Tibial artery (tissue), 4 donors: ENCODE measurements at regions not wholly inside any gene's neighbourhood (a gene's known extent, or its start where the extent isn't known, plus 50 kb on each side); places are given as distances from the start of the nearest gene placed in this dataset.

Source experiments
- DNase-seq, 2 donors: peaks; one replicate each; pipeline ENCODE4 v3.0.0-alpha.2; 2019
- H3K27ac ChIP-seq, 2 donors: fragments of 200-600 bp; sonication (generic) in 1 of 2; 1 replicate in 1 of 2; 2 replicates in 1 of 2; pipeline ENCODE4 v1.5.1; 2018 to 2019; ENCODE audit warnings: mild to moderate bottlenecking in 1 of 2
- H3K27me3 ChIP-seq, 2 donors: fragments of 200-600 bp; sonication (generic) in 1 of 2; one replicate each; pipeline versions ENCODE4 v1.5.1 to v1.6.0; 2016 to 2019
- H3K36me3 ChIP-seq, 3 donors: fragments of 200-600 bp; sonication (generic) in 2 of 3; one replicate each; pipeline ENCODE4 v1.5.1; 2016 to 2019; ENCODE audit warnings: mild to moderate bottlenecking in 2 of 3
- H3K4me1 ChIP-seq, 4 donors: fragments of 200-600 bp; sonication (generic) in 2 of 4; 1 replicate in 3 of 4; 2 replicates in 1 of 4; pipeline ENCODE4 v1.5.1; 2016 to 2019
- H3K4me3 ChIP-seq, 2 donors: fragments of 200-600 bp; sonication (generic) in 1 of 2; 1 replicate in 1 of 2; 2 replicates in 1 of 2; pipeline ENCODE4 v1.5.1; 2018 to 2019; ENCODE audit warnings: mild to moderate bottlenecking in 2 of 2
- H3K9me3 ChIP-seq, 3 donors: fragments of 200-600 bp; sonication (generic) in 1 of 3; one replicate each; pipeline ENCODE4 v1.5.1; 2016 to 2019
- intact Hi-C: fragments of 100-400 bp; cut with DNase I; formaldehyde crosslinking; loops from one replicate; pipeline ENCODE4 v1.15.0; 2023; ENCODE audit warnings: low total_unique reads
- TF ChIP-seq, protein P1 (sequence below), 2 experiments: fragments of 200-600 bp in 1 of 2; fragments of 450-650 bp in 1 of 2; IDR thresholded peaks; one replicate each; pipeline ENCODE4 v1.5.1; 2017 to 2019; ENCODE audit warnings: antibody characterized with exemption in 2 of 2, mild to moderate bottlenecking in 1 of 2, moderate library complexity in 1 of 2

DNA sequence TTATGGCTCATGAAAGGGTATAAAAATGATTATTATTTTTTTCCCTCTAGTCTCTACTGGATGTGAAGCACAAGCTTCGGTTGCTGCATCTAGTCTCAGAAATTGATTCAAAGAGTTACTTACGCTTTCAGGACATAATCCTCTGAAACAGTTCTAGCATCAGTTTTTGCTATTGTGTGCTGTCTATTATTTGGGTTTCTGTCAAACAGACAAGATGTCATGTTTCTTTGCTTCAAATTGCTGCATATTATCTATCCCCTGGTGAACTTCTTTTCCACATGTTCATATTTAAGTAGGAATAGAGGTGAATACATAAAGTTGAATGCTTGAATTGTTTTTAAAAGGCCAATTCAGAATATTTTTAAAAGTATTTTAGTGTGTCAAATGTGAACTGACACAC lies 161.6 kb upstream of the GBE1 start:
- Histone ChIP-seq H3K9me3 (no peaks in the 10 kb centered on the region), H3K27ac (no peak overlapping the region), H3K36me3 (no peaks in the 10 kb centered on the region), H3K4me1 (no peaks in the 10 kb centered on the region), H3K4me3 (no peak overlapping the region), H3K27me3 (no peaks in the 10 kb centered on the region)
- no peak for DNase-seq
- TF ChIP-seq, protein P1, sequence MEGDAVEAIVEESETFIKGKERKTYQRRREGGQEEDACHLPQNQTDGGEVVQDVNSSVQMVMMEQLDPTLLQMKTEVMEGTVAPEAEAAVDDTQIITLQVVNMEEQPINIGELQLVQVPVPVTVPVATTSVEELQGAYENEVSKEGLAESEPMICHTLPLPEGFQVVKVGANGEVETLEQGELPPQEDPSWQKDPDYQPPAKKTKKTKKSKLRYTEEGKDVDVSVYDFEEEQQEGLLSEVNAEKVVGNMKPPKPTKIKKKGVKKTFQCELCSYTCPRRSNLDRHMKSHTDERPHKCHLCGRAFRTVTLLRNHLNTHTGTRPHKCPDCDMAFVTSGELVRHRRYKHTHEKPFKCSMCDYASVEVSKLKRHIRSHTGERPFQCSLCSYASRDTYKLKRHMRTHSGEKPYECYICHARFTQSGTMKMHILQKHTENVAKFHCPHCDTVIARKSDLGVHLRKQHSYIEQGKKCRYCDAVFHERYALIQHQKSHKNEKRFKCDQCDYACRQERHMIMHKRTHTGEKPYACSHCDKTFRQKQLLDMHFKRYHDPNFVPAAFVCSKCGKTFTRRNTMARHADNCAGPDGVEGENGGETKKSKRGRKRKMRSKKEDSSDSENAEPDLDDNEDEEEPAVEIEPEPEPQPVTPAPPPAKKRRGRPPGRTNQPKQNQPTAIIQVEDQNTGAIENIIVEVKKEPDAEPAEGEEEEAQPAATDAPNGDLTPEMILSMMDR (IDR thresholded peaks at IDR 0.05) = no peak
- intact Hi-C loops = no loop called here

DNA sequence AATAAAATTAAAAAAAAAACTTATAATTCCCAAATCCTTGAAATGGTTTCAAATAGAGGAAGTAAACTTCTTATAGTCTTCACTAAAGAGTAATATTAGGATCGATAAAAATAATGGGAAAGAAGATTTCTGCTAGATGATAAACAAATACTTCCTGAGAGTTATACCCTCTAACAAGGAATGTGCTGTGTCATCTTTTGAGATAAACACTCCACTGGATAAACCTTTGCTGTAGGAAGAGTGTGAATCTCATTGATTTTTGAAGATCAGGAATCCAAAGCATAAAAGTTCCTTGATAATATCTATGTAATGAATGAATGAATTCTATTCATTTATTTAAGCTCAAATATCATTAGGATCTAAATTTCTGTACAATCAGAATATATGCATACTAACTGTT lies 161.0 kb upstream of the GBE1 start:
- Histone ChIP-seq H3K4me3 (no peak overlapping the region), H3K4me1 (no peaks in the 10 kb centered on the region), H3K27ac (no peak overlapping the region), H3K36me3 (no peaks in the 10 kb centered on the region), H3K27me3 (no peaks in the 10 kb centered on the region), H3K9me3 (no peaks in the 10 kb centered on the region)
- DNase-seq = no peak
- intact Hi-C loops = no loop called here
- TF ChIP-seq, protein P1 (IDR thresholded peaks at IDR 0.05) = no peak

DNA sequence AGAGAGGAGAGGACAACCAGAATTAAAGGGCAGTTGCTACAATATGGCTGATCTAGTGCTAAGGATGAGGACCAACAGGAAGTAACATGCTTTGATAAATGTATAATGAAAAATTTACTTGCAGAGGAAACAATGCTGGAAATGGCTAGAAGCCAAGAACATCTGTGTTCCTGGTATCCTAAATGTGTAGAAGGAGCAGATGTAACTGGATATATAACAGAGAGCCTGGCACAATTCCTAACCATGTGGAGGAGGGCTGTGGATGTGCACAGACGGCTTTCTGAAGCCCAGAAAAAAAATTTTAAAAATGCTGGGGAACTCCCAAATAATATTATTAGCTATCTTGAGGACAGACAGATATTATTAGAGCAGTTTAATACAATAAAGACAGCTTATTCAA lies 159.4 kb upstream of the GBE1 start:
- intact Hi-C loops = no loop called here
- Histone ChIP-seq H3K9me3 (no peaks in the 10 kb centered on the region), H3K27me3 (no peaks in the 10 kb centered on the region), H3K36me3 (no peaks in the 10 kb centered on the region), H3K4me3 (no peak overlapping the region), H3K27ac (no peak overlapping the region), H3K4me1 (no peaks in the 10 kb centered on the region)
- no peak for DNase-seq
- TF ChIP-seq, protein P1 (IDR thresholded peaks at IDR 0.05) = no peak

DNA sequence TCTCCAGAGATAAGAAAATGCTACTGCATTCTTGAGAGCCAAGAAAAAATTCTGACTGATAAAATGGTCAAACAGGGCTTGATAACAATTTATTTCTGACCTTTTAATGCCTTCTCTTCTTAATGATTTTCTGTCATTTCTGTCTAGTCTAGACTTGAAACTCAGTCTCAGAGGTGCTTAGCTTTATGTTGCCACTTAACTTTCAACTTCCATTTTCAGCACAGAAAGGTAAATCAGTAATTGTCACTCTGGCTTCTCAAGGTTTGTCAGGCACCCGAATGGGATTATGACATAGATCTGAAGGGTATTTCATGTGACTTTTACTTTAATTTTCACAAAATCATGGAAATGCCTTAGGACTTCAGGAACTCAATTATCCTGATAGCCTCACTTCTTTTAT lies 155.4 kb upstream of the GBE1 start:
- DNase-seq = no peak
- Histone ChIP-seq H3K4me1 (no peaks in the 10 kb centered on the region), H3K36me3 (no peaks in the 10 kb centered on the region), H3K27me3 (no peaks in the 10 kb centered on the region), H3K4me3 (no peak overlapping the region), H3K9me3 (no peaks in the 10 kb centered on the region), H3K27ac (no peak overlapping the region)
- TF ChIP-seq, protein P1 (IDR thresholded peaks at IDR 0.05) = no peak
- intact Hi-C loops = no loop called here

DNA sequence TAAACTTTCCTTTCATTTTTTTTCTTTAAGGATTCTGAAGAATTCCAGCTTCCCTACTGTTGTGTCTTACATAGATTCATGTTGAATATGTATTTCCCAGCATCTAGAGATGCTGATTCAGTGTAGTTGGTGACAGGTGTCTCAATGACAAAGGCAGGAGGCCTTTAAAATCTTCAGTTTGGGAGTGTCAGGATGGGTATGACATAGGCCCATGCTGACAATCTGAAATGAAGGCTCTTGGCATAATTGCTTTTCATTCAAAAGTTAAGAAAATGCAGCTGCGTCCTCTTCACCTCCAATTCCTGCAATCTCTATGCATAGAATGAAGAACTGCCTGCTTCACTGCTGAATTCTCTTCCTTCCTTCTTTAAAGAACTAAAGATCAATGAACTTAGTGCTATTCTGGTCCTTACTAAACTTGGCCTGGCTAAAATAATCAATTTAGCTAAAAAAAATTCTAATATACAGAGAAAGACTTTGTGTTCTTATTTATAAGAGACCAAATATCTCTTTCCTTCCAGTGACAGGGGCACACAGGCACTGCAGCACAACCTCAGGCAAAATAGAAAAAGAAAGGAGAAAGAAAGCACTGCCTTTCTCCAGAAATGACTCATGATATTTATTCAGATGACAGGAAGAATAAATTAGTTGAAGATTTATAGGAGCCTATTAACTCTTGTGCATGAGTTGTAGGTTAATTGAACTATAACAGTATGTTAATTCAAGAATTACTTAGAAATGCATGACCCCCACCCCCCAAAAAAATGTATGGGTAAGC lies 152.6 kb upstream of the GBE1 start:
- no peaks in the 10 kb centered on the region for H3K36me3 ChIP-seq
- H3K27ac ChIP-seq = no peak overlapping the region
- intact Hi-C loops = no loop called here
- H3K27me3 ChIP-seq = no peaks in the 10 kb centered on the region
- H3K4me3 ChIP-seq = no peak overlapping the region
- TF ChIP-seq, protein P1 (IDR thresholded peaks at IDR 0.05) = no peak
- DNase-seq = no peak
- H3K4me1 ChIP-seq = peaks cover 0 to 8% (median 3%) of the 10 kb centered on the region in 4 donors
- no peaks in the 10 kb centered on the region for H3K9me3 ChIP-seq
